NCI-H2227 (cell line): ENCODE measurements at regions not wholly inside any gene's neighbourhood (a gene's known extent, or its start where the extent isn't known, plus 50 kb on each side); places are given as distances from the start of the nearest gene placed in this dataset.
"Not testable (repeated sequence)": the region's sequence is repeated elsewhere in the genome, so short reads cannot be mapped to it uniquely, and the experiment has no call there.

ENCODE experiments used
- DNase-seq: peaks from one replicate; lab custom pipeline; 2025; ENCODE audit not compliant: unreplicated experiment; lab: John Stamatoyannopoulos, UW

- no peak for DNase-seq
These were observed 729.7 kb upstream of the USP15 start for GRCh38 chr12:61530456-61530855.

- DNase-seq, result no peak
These were observed 729.0 kb upstream of the USP15 start for GRCh38 chr12:61531195-61531594.

DNA sequence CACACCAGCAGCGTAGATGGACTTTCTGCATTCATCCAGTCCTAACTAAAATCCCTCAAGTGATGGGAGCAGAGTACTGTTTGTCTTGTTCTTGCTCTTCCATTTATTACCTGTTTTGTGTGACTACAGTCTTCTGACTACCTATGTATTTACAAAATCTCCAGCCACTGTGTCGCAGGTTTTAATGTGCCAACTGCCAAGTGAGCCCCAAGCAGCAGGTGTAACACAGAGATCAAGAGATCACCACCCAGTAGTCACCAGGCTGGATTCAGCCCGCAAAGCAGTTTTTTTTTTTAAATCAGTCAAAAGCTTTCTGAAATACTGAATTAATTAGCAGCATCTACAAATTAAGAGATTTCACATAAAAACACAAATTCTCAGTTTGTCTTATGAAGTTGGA, 724.1 kb upstream of the USP15 start:
- no peak for DNase-seq

- DNase-seq, result no peak
These were observed 723.7 kb upstream of the USP15 start for GRCh38 chr12:61536525-61536924.

GRCh38 chr12:61538951-61539350, 721.3 kb upstream of the USP15 start:
- DNase-seq, result no peak

DNA sequence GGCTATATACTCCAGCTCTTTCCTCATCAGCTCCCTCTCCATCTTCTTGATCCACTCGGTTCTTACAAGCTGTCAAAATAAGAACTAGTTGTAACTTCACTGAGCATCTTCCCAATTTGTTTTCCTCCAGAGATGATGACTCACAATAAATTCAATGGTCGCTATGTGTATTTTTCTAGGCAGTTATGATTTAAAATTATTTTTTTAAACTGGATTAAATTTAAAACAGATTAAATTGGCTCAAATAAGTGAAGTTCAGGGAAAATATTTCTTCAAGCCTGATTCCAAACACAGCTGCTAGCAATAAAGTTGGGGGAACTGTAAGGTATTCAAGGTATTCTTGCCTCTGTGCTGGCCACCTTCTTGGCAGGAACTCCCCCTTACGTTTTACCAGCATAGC, 717.7 kb upstream of the USP15 start:
- DNase-seq, result no peak

DNA sequence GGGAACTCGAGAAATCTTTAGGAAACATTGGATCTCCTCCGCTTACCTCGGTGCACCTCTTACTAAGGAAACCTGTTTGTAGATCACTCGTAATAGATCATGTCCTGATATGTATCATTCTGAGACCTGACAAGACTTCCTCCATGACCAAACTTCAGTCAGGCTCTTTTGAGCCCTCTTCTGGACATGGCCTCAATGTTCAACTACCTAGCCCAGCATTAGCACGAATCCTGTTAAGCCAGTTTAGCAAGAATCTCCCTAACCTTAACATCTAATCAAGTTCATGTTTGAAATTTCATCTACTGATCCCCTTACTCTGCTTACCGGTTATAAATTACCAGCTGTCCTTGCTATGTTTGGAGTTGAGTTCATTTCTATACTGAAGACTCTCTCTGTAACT, 713.9 kb upstream of the USP15 start:
- DNase-seq, result no peak

GRCh38 chr12:61553091-61553490, 707.1 kb upstream of the USP15 start:
- no peak for DNase-seq

DNA sequence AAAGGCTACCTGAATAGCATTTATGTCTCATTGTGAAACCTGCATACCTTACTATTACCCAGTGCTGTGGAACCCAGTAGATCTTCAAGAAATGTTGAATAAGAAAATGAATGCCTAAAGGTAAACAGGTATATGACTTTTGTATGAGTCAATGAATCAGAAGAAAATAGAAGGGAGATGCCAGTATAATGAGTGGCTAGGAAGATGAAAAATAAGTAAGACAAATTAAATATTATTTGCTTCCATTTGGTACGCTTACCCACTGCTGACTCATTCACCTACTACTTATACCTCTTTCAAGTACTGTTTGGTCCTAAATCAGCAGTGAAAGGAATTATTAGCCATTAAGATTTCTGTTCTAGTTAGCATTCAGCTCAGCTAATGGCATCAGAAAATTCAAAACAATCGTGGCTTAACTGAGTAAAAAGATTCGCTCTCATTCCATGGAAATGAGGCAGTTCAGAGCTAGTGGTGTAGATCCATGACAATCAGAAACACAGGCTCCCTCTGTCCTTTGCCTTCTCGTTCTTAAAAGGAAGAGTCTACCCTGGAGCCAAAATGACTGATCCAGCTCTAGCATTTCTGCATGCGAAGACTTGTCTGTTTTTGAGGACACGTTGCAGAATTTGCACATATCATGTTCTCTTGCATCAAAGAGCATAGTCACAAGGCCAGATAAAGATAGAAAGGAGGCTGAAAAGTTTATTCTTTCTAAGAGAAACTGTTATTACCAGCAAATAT, 705.8 kb upstream of the USP15 start:
- DNase-seq, result no peak

DNA sequence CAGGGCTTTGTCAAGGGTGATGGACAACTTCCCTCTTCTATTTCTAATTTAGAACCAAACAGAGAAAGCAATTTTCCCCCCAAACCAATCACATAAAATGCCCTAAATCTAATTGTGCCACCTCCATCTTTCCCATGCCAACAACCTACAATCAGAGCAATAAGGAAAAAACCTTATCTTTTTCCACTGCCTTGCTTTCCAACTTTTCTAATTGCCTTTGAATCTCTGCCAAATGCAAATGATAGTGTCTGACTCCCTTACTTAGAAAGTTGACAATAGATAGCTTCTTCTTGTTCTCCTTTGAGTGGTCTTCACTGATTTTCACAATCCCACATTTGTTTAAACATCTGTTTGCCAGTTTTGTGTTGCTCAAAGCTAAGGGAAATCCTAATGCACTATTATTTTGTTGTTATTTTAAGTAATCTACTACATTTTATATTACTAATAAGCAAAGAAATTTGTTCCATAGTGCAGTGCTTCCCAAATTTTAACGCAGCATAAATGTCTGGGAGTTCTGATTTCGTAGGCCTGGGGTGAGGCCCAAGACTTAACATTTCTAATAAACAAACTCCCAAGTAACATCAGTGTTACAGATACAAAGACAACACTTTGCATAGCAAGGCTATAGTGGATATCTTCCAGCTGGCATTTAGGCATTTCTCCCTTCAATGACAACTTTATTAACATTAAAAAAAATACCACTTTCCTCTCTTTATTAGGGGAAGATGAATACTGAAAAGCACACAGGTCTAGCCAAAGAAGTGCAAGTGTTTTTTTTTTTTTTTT, 696.3 kb upstream of the USP15 start:
- DNase-seq, result no peak

DNA sequence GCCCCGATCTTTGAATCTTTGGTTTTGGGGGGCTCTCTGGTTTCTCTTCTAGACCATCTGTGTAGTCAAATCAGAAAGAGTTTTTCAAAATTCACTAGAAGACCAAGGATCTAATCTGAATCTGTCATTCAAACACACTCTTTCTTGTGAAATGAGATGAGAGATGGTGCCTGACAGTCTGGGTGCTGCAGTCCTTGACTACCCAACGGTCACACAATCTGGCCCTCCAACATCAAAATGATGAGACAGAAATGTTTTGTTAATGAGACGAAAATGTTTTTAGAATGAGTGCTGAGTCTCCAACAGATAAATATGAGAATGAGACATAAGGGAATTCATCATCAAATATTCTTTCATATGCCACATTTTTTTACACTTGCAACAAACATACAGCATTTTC, 695.7 kb upstream of the USP15 start:
- DNase-seq, result no peak

- no peak for DNase-seq
These were observed 694.0 kb upstream of the USP15 start for GRCh38 chr12:61566183-61566582.

GRCh38 chr12:61574339-61574738, 685.9 kb upstream of the USP15 start:
- DNase-seq, result no peak

DNA sequence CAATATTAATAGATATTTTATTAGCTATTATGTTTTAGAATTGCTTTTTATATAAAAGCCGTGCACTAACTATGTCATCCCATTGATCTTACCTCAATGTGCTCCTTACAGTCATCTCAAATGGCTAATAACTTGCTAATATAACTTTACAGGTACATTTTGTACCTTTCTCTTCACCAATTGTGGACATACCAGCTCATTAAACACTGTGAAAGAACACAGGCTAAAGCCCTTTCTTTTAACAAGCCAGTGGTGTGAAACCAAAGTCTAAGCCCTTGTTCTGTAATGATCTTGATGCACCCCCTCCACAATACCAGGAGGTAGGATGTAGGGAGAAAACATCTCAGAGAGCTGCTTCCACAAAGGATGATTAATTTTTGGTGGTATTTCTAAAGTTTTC, 675.3 kb upstream of the USP15 start:
- DNase-seq, result no peak

DNA sequence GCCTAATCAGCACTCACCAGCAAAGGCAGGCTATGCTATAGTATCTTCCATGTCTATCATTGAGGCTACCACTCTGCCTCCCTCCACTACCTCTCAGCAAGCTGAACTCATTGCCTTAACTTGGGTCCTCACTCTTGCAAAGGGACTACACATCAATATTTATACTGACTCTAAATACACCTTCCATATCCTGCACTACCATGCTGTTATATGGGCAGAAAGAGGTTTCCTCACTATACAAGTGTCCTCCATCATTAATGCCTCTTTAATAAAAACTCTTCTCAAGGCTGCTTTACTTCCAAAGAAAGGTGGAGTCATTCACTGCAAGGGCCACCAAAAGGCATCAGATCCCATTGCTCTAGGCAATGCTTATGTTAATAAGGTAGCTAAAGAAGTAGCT, 669.3 kb upstream of the USP15 start:
- not testable (repeated sequence) for DNase-seq

DNA sequence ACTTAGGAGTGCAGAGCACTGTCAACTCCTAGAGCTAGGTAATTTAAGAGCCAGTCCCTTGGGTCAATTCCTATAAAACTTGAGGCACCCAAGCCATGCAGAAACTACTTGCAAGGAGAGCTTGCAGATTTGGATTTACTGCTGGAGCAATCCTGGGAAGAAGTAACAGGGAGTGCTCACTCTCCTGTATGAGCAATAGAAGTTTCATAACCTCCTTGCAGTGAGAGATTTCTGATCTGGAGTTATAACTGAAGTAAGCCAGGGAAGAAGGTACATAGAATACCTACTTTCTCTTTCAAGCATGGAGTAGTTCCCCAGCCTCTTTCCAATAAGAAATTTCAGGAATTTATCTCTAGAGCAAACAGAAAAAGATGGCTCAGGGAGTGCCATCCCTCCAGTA, 650.1 kb upstream of the USP15 start:
- DNase-seq, result no peak

DNA sequence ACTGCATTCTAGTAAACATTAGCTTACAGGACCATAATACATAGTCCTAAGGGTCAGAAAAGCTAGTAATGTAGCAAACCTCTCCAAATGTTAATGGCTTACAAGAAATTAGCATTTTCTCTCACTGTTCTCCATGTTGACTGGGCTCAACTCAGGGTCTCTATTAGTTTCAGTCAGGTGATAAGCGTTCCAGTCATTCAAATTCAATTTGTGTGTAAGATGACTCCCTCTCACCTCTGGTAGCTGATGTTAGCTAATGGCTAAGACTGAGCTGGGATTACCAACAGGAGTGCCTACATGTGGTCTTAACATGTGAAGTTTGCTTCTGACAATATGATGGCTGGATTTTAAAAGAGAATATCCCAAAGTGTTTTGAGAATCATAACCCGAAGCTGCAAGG, 630.5 kb upstream of the USP15 start:
- no peak for DNase-seq

- no peak for DNase-seq
These were observed 613.6 kb upstream of the USP15 start for GRCh38 chr12:61646639-61647038.

DNA sequence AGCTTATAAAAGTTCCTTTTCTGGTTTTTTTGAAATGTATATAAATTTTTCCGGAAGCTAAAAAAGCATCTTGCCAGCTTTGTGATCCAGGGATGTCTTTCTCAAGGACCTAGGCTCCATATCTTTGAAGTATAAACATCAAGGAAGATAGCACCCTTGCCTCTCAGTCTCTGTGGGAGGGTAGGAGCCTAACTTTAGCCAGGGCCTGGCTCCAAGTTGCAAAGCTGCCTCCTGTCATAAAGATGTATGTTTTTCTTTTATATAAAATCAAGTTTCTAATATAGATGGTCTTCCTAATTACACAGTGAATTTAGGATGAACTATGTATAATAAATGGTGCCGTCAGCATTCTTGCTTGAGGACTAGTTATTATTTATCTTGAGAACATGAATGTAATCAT, 612.6 kb upstream of the USP15 start:
- no peak for DNase-seq

DNA sequence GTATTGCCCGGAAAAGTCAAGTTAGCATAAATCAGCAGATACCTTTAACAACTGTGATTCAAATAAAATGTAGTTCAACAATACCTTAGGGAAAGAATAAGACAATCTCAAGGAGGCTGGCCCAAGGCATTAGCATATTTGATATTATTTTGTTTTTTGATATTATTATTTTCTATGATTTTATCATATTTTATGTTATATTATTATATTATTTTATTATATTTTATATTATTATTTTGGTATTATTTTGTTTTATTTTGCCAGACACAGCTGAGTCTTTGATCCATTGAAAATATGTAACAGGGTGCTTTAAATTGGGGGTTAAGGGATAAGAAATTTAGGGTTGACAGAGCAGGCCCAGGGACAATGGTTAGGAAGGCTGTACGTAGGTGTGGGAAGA, 607.9 kb upstream of the USP15 start:
- DNase-seq, result no peak

DNA sequence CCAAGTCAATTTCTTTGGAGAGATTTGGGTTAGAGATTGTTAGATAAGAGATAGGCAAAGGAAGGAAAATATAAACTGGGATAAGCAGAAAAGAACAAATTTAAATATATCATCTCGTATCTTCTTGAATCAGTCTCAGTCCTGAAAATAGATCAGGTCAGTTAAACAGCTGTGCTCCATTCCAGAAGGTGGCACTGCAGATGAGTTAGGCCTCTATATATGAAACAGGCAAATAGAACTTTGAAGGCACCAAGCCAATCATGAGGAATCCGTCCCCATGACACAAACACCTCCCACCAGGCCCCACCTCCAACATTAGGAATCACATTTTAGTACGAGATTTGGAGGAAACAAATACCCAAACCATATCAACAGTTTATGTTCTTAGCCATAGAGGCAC, 605.5 kb upstream of the USP15 start:
- DNase-seq, result no peak

DNA sequence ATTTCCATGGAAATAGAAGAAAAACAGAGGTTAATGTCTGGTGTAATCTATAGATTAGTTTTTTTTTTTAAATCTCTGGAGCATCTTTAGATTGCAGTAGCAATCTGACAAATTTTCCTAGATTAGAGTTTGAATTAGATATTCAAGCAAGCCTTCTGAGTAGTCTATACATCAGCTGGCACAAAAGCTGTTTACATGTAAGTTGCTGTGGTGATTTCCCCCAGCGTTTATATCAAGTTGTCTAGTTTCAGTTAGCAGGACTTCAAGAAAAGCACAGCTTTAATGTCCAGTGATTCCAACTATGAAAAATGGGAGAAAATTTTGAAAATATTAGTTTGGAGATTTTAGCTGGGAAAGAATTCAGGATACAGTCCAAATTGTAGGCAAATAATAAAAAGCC, 605.0 kb upstream of the USP15 start:
- no peak for DNase-seq

DNA sequence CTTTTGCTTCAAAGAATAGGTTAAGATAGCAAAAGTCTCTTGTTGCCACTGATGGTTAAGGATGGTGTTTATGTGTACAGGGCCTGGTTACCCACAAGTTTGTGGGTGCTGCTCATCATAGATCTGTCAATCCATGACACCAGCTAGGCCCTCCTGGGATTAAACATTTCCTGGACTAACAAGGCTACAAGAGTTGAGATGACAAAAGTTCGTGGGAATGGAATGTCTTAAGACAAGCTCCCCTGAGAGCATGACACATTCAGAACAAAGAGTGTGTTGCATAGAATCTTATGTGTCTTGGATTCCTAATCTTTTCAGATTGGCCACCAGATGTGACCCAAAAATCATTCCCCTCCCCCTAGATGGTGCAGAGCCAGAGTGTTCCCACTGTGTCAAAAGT, 592.5 kb upstream of the USP15 start:
- no peak for DNase-seq
